ENCODE measurements at regions not wholly inside any gene's neighbourhood (a gene's known extent, or its start where the extent isn't known, plus 50 kb on each side); places are given as distances from the start of the nearest gene placed in this dataset.

DNA sequence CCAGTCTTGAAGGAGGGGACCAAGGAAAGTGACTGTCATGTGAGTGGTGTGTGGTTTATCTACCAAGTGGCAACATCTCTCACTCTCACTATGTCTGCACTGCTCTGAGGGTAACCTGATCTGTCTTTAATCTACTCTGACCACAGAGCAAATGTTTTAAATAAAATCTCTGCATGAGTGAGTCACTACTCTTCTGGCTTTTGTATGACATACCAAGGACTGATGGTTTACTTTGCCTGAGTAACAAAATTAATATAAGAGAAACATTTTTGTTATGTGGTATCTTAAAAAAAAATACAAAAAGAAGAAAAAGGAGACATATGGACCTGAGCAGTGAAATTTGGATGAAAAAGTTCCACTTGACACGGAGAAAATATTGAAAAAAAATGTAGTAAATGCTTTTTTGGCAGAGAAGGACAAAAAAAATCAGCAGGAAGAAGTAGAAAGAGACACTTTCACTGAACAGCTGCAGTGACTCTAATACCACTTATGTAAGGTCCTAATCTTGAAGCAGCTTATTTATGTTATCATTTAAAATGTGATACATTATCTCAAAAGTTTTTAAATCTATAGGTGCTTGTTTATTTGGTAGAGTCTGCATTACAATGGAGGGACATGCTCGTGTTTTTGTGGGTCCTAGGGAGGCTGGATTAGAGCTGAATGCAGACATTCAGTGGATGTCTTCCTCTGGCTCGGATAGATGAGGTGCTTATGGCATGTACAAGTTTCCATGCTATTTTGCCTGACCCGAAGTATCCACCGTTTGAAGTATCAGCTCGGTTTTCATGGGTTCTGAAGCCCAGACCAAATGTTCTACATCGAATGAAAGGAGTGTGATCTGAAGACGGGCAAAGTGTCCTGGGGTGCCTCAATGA, 240.7 kb downstream of the MAP2K6 start:
- peak; percentile 93 for TF ChIP-seq NFIC (IDR thresholded peaks at IDR 0.05; ENCODE audit: borderline replicate concordance)
- TF ChIP-seq FOXJ3 (CRISPR knock-in tag; IDR thresholded peaks at IDR 0.05) = no peak
- TF ChIP-seq, protein P1, sequence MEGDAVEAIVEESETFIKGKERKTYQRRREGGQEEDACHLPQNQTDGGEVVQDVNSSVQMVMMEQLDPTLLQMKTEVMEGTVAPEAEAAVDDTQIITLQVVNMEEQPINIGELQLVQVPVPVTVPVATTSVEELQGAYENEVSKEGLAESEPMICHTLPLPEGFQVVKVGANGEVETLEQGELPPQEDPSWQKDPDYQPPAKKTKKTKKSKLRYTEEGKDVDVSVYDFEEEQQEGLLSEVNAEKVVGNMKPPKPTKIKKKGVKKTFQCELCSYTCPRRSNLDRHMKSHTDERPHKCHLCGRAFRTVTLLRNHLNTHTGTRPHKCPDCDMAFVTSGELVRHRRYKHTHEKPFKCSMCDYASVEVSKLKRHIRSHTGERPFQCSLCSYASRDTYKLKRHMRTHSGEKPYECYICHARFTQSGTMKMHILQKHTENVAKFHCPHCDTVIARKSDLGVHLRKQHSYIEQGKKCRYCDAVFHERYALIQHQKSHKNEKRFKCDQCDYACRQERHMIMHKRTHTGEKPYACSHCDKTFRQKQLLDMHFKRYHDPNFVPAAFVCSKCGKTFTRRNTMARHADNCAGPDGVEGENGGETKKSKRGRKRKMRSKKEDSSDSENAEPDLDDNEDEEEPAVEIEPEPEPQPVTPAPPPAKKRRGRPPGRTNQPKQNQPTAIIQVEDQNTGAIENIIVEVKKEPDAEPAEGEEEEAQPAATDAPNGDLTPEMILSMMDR (IDR thresholded peaks at IDR 0.05) = no peak
- TF ChIP-seq POLR2AphosphoS5 (IDR thresholded peaks at IDR 0.05; ENCODE audit: low read depth, low read length) = peak; percentile 98
- peak; percentile 59; the same call in 1 of the 2 replicates for TF ChIP-seq REST (IDR thresholded peaks at IDR 0.05; ENCODE audit: low read depth, low read length)
- no peak for TF ChIP-seq EZH2phosphoT487 (IDR thresholded peaks at IDR 0.05; ENCODE audit: borderline replicate concordance, low read depth)
- TF ChIP-seq SIN3A (IDR thresholded peaks at IDR 0.05; ENCODE audit: borderline replicate concordance, low read depth, low read length) = peak; percentile 81; the same call in 1 of the 2 replicates
- TF ChIP-seq EP300 (IDR thresholded peaks at IDR 0.05; ENCODE audit: borderline replicate concordance in 1 of 2, low read depth in 1 of 2, low read length in 1 of 2) = peak; percentile 42 to 98; a peak in 3 of 4 replicates
- peak; percentile 94 for TF ChIP-seq FOXM1 (IDR thresholded peaks at IDR 0.05; ENCODE audit: low read depth)
- TF ChIP-seq RAD21 (IDR thresholded peaks at IDR 0.05; ENCODE audit: low read length) = no peak
- TF ChIP-seq, protein P2, sequence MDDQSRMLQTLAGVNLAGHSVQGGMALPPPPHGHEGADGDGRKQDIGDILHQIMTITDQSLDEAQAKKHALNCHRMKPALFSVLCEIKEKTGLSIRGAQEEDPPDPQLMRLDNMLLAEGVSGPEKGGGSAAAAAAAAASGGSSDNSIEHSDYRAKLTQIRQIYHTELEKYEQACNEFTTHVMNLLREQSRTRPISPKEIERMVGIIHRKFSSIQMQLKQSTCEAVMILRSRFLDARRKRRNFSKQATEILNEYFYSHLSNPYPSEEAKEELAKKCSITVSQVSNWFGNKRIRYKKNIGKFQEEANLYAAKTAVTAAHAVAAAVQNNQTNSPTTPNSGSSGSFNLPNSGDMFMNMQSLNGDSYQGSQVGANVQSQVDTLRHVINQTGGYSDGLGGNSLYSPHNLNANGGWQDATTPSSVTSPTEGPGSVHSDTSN (IDR thresholded peaks at IDR 0.05) = peak; percentile 96
- TF ChIP-seq JUND (IDR thresholded peaks at IDR 0.05) = peak; percentile 99

Measured in SK-N-SH (cell line).